ENCODE measurements at regions not wholly inside any gene's neighbourhood (a gene's known extent, or its start where the extent isn't known, plus 50 kb on each side); places are given as distances from the start of the nearest gene placed in this dataset.

- Mint-ChIP-seq H3K9me3 (ENCODE audit: low read depth) (no peaks in the 10 kb centered on the region), H3K4me3 (ENCODE audit: low read depth) (no peak overlapping the region), H3K4me1 (ENCODE audit: low read depth) (no peaks in the 10 kb centered on the region), H3K27me3 (no peaks in the 10 kb centered on the region), H3K27ac (no peak overlapping the region), H3K36me3 (ENCODE audit: insufficient read depth) (no peaks in the 10 kb centered on the region)
- no peak for TF ChIP-seq CTCF (IDR thresholded peaks at IDR 0.05; ENCODE audit: unreplicated experiment)
- no peak for DNase-seq (ENCODE audit: low spot score, unreplicated experiment)
These were observed 312.1 kb upstream of the ZEB2 start for GRCh38 chr2:144832048-144832447.

- no peaks in the 10 kb centered on the region for H3K9me3 Mint-ChIP-seq (ENCODE audit: low read depth)
- H3K36me3 Mint-ChIP-seq (ENCODE audit: insufficient read depth), result no peaks in the 10 kb centered on the region
- no peak for DNase-seq (ENCODE audit: low spot score, unreplicated experiment)
- H3K27ac Mint-ChIP-seq, result no peak overlapping the region
- no peaks in the 10 kb centered on the region for H3K27me3 Mint-ChIP-seq
- no peaks in the 10 kb centered on the region for H3K4me1 Mint-ChIP-seq (ENCODE audit: low read depth)
- H3K4me3 Mint-ChIP-seq (ENCODE audit: low read depth), result no peak overlapping the region
- TF ChIP-seq CTCF (IDR thresholded peaks at IDR 0.05; ENCODE audit: unreplicated experiment), result no peak
These were observed 310.6 kb upstream of the ZEB2 start for GRCh38 chr2:144830543-144830942.

GRCh38 chr2:144827404-144827803 lies 307.5 kb upstream of the ZEB2 start:
- no peak overlapping the region for H3K27ac Mint-ChIP-seq
- no peak overlapping the region for H3K4me3 Mint-ChIP-seq (ENCODE audit: low read depth)
- H3K27me3 Mint-ChIP-seq, result no peaks in the 10 kb centered on the region
- peaks cover 2% of the 10 kb centered on the region for H3K9me3 Mint-ChIP-seq (ENCODE audit: low read depth)
- H3K4me1 Mint-ChIP-seq (ENCODE audit: low read depth), result no peaks in the 10 kb centered on the region
- no peak for TF ChIP-seq CTCF (IDR thresholded peaks at IDR 0.05; ENCODE audit: unreplicated experiment)
- no peaks in the 10 kb centered on the region for H3K36me3 Mint-ChIP-seq (ENCODE audit: insufficient read depth)
- no peak for DNase-seq (ENCODE audit: low spot score, unreplicated experiment)

- no peak overlapping the region for H3K27ac Mint-ChIP-seq
- H3K27me3 Mint-ChIP-seq, result no peaks in the 10 kb centered on the region
- no peak for DNase-seq (ENCODE audit: low spot score, unreplicated experiment)
- no peaks in the 10 kb centered on the region for H3K4me1 Mint-ChIP-seq (ENCODE audit: low read depth)
- peaks cover 11% of the 10 kb centered on the region for H3K9me3 Mint-ChIP-seq (ENCODE audit: low read depth)
- H3K4me3 Mint-ChIP-seq (ENCODE audit: low read depth), result no peak overlapping the region
- no peak for TF ChIP-seq CTCF (IDR thresholded peaks at IDR 0.05; ENCODE audit: unreplicated experiment)
- H3K36me3 Mint-ChIP-seq (ENCODE audit: insufficient read depth), result no peaks in the 10 kb centered on the region
These were observed 306.2 kb upstream of the ZEB2 start for GRCh38 chr2:144826105-144826504.

GRCh38 chr2:144825331-144826020 lies 305.6 kb upstream of the ZEB2 start:
- no peak for TF ChIP-seq CTCF (IDR thresholded peaks at IDR 0.05; ENCODE audit: unreplicated experiment)
- no peaks in the 10 kb centered on the region for H3K4me1 Mint-ChIP-seq (ENCODE audit: low read depth)
- no peak for DNase-seq (ENCODE audit: low spot score, unreplicated experiment)
- H3K27me3 Mint-ChIP-seq, result no peaks in the 10 kb centered on the region
- no peak overlapping the region for H3K27ac Mint-ChIP-seq
- H3K9me3 Mint-ChIP-seq (ENCODE audit: low read depth), result peaks cover 13% of the 10 kb centered on the region
- H3K36me3 Mint-ChIP-seq (ENCODE audit: insufficient read depth), result no peaks in the 10 kb centered on the region
- no peak overlapping the region for H3K4me3 Mint-ChIP-seq (ENCODE audit: low read depth)

All from progenitor cell of endocrine pancreas (in vitro differentiated cells).